UCSD-AML1 (cell line): ENCODE measurements at regions not wholly inside any gene's neighbourhood (a gene's known extent, or its start where the extent isn't known, plus 50 kb on each side); places are given as distances from the start of the nearest gene placed in this dataset.
"Not testable (repeated sequence)": the region's sequence is repeated elsewhere in the genome, so short reads cannot be mapped to it uniquely, and the experiment has no call there.

Source experiments
- DNase-seq: peaks from one replicate; lab custom pipeline; 2025; ENCODE audit not compliant: unreplicated experiment; lab: John Stamatoyannopoulos, UW

DNA sequence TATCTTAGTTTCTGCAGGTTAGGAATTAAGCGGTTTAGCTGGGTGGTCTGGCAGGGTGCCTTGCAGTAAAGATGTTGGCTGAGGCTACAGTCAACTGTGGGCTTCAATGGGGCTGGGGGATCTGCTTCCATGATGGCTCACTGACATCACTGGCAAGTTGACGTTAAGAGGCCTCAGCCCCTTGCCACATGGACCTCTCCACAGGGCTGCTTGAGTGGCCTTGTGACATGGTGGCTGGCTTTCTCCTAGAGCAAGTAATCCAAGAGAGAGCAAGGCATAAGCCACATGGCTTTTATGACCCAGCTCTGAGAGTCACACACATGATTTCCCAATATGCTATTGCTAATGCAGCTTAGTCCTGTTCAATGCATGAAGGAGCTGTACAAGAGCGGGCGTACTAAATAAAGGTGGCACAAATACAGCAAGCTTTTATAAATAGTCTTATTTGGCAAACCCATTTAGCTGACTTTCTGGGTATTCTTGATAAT, 109.1 kb downstream of the SEPTIN7 start:
- no peak for DNase-seq

- DNase-seq = not testable (repeated sequence)
Observed at GRCh38 chr7:35910621-35911020, 109.8 kb downstream of the SEPTIN7 start.

GRCh38 chr7:35913350-35913749, 112.5 kb downstream of the SEPTIN7 start:
- not testable (repeated sequence) for DNase-seq

DNA sequence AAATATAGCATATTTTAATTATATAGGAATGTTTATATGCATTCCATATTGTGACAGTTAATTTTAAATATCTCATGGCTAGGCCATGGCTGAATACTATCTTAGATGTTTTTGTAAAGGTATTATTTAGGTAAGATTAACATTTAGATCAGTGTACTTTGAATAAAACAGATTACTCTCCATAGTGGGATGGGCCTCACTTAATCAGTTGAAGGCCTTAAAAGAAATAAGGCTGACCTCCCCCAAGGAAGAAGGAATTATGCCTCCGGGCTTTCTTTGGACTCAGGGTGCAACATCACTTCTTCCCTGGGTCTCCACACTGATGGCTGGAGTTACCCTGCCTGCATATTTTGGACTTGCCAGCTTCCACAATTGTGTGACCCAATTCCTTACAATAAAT, 113.4 kb downstream of the SEPTIN7 start:
- DNase-seq = not testable (repeated sequence)

DNA sequence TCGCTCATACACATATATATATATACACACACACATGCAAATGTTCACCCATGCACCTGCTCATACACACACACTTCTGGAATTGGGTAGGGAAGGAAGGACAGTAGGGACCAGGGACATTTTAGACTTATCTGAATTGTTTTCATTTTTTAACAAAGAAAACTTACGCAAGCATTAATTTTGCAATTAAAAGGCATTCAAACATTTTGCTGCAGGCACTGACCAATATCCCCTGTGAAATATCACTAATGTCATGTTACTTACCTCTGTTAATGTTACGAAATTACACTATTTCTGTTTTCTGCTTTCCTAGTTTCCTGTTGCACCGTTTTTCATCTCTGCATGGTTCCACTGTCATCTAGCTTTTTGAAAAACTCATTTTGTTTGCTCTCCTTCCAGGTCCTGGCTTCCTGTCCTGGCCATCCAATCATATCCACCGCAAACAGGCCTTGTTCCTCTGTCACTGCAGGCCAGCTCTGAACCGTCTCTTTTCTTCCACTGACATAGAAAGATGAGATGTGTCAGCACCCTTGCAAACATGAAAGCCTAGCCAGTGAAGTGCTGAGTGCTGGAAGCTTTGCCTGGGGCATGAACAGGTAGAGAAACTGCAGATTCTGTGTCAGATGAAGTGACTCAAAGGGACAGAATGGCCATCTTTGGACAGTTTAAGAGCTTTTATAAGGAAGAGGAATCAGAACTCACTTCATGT, 114.5 kb downstream of the SEPTIN7 start:
- not testable (repeated sequence) for DNase-seq

DNA sequence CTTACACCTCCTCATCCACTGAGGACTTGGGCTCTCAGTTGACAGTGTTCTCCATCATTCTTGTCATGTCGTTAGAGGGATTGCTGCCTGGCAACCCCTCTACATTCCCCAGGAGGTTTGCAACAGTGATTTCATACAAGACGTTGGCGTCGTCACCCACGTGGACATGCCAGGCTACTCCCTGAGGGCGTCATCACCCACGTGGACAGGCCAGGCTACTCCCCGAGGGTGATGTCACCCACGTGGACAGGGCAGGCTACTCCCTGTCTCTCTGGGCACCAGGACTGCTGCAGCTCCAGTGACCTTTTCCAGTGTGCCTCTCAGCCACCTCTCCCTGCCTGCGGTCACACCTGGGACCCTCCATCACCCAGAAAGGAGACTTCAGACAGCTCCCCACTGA, 117.4 kb downstream of the SEPTIN7 start:
- not testable (repeated sequence) for DNase-seq

DNA sequence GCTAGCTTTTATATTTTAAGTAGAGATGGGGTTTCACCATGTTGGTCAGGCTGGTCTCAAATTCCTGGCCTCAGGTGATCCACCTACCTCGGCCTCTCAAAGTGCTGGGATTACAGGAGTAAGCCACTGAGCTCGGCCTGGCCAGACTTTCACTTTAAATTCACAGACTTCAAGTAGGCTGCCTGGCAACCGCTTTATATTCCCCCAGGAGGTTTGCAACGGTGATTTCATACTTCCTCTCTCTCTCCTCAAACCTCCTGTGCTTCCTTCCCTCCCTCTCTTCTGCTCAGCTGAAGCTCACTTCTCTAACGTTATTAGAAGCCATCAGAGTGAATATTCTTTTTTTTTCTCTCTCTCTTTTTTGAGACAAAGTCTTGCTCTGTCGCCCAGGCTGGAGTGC, 118.8 kb downstream of the SEPTIN7 start:
- DNase-seq = not testable (repeated sequence)

GRCh38 chr7:35921338-35921737, 120.5 kb downstream of the SEPTIN7 start:
- DNase-seq = not testable (repeated sequence)

DNA sequence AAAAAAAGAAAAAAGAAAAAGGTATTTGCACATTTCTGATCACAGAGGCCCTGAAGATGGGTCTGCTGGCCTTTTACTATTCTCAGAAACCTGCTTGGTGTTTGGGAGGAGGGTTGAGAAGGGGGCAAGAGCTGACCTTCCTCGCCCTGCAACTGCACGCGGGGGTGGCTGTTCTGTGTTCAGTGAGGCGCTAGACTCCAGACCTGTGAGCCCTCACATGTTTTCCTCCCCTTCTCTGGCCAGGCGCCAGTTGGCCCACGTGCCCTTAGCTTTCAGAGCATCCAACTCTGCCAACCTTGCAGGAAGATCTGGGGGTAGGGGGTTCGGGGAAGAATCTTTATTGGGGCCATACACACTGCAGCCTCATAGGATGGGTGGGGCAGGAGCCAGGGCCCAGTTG, 123.8 kb downstream of the SEPTIN7 start:
- DNase-seq = not testable (repeated sequence)

GRCh38 chr7:35926966-35927365, 126.1 kb downstream of the SEPTIN7 start:
- DNase-seq = not testable (repeated sequence)

DNA sequence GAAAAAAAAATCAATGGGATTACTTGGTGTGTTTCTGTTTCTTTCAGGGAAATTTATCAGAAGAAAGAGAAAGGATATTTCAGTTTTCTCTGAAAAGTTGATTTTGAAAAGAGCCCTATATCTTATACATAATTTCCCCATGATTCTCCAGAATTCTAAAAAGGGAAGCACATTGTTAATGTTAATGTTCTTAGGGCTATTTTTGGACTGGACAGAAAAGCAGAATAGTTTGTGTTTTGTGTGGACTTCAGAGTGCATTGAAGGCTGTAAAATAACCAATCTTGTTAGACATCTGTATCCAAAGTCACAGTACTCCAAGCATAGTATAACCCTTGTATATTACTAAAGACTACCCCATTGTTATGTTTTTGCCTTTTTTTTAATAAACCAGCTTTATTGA, 130.3 kb downstream of the SEPTIN7 start:
- not testable (repeated sequence) for DNase-seq

GRCh38 chr7:35931551-35931950, 130.7 kb downstream of the SEPTIN7 start:
- not testable (repeated sequence) for DNase-seq

DNA sequence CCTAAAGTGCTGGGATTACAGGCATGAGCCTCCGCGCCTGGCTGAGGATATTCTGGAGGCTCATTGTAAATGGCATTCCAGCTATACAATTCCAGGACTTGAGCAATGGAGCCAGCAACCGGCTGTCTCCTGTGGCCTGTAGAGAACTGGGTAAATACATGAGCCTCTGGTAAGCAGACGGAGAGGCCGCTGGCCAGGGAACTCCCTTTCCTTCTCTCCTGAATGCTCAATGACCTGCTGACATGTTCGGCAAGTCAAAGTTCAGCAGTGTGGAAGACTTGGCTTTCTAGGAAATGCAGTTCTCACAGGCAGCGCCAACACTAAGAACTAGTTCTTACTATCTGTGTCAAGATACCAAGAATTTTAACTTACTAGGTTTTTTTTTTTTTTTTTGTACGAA, 139.8 kb downstream of the SEPTIN7 start:
- not testable (repeated sequence) for DNase-seq

- not testable (repeated sequence) for DNase-seq
Observed at GRCh38 chr7:35945621-35946020, 144.8 kb downstream of the SEPTIN7 start.

DNA sequence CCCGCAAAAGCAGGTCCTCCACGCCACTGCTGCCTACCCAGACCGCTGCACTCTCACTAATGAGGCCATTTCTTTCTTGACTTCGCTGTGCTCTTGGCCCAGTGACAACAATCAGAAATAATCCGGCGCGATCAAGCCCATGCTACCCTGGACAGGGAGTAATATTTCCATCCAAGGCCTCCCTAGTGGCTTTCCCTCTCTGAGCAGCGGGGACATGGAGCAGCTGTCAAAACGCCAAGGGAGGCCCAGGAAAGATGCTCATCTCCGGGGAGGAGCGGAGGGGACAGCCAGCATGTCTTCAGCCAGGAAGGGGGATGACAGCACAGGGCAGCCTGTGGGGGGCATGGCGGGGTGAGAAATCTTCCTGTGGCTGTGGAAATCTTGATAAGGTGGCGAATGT, 154.9 kb downstream of the SEPTIN7 start:
- not testable (repeated sequence) for DNase-seq

DNA sequence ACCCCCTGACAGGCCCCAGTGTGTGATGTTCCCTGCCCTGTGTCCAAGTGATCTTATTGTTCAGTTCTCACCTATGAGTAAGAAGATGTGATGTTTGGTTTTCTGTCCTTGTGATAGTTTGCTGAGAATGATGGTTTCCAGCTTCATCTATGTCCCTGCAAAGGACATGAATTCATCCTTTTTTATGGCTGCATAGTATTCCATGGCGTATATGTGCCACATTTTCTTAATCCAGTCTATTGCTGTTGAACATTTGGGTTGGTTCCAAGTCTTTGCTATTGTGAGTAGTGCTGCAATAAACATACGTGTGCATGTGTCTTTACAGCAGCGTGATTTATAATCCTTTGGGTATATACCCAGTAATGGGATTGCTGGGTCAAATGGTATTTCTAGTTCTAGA, 156.1 kb downstream of the SEPTIN7 start:
- DNase-seq = not testable (repeated sequence)

DNA sequence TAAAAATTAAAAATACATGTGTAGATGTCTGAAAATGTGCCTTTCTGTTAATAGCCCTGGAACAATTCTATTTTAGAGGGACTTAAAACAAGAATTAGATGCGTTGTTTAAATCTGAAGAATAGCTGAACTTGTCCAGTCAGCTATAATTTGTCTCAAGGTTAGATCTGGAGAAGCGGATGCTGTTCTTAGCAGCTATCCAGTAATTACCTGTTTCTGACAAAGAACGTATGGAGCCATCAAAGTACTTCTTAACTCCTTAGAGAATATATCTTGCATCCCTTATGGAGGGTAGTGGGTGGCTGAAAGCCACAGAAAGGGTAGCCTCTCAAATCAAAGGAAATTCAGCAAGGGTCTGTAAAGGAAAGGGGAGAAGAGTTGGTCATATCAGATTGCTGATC, 160.4 kb downstream of the SEPTIN7 start:
- not testable (repeated sequence) for DNase-seq

- DNase-seq = not testable (repeated sequence)
Observed at GRCh38 chr7:35962607-35963006, 161.8 kb downstream of the SEPTIN7 start.

DNA sequence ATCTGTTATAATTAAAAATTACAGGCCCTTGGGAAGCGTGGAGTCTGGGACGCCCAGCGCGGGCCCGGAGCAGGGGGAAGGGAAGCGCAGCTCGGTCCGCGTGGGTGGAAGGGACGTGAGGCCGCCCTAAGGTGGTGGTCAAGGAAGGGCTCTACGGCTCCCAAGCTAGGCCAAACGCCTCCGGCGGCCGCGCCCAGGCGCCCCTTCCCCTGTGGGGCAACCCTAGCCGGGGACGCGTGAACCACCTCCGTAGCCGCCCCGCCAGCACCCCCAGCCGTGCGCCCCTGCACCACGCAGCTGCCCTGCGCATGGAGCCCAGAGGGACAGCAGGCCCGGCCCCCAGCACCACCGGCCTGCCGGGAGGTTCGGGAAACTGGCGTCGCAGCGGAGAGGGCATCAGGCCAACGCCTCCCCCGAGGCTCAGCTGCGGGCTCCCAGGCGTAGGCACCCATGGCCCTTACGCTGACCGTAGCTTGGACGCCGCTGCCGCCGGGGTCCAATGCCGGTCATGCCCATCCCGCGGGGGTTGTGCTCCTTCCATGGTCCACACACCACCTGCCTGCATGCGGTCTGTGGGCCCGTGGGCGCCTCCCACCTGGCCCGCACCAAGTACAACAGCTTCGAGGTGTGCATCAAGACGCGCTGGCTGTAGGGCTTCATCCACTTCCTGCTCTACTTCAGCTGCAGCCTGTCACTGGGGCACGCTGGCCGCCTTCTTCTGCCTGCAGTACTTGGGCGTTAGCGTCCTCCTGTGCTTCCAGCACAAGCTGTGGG, 166.7 kb downstream of the SEPTIN7 start:
- DNase-seq = no peak

GRCh38 chr7:35968140-35968940, 167.5 kb downstream of the SEPTIN7 start:
- no peak for DNase-seq

DNA sequence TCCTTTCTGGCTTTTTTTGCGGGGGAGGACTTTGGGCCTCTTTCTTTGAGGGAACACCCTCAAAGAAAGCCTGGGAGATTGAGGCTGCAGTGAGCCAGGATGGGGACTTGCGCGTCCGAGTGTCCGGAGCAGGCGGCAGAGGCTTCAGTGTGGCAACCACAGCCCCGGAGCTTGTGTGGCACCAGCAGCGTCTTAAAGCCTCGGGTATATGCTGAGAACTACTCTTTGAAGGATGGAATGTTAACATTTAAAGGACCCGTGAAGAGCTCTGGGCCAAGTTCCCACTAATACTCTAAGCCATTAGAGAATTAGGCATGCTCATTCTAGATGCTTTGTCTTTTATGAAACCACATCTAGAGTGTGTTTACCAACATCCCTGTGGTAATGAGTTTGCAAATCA, 168.2 kb downstream of the SEPTIN7 start:
- no peak for DNase-seq
